GM19351 (cell line): ENCODE measurements at regions not wholly inside any gene's neighbourhood (a gene's known extent, or its start where the extent isn't known, plus 50 kb on each side); places are given as distances from the start of the nearest gene placed in this dataset.
"Not testable (repeated sequence)": the region's sequence is repeated elsewhere in the genome, so short reads cannot be mapped to it uniquely, and the experiment has no call there.

Source experiments
- ATAC-seq: cut with Tn5 transposase; IDR thresholded peaks from one replicate; pipeline ENCODE4 v1.9.1; 2021; ENCODE audit warnings: mild to moderate bottlenecking, moderate library complexity; ENCODE audit not compliant: unreplicated experiment

GRCh38 chr19:30228835-30229524 lies 143.2 kb upstream of the ZNF536 start:
- no peak for ATAC-seq

GRCh38 chr19:30229525-30230174 lies 142.5 kb upstream of the ZNF536 start:
- ATAC-seq: no peak

- no peak for ATAC-seq
Measured at GRCh38 chr19:30231408-30232318, 140.5 kb upstream of the ZNF536 start.

GRCh38 chr19:30233375-30233774 lies 138.8 kb upstream of the ZNF536 start:
- ATAC-seq: no peak

- no peak for ATAC-seq
Measured at GRCh38 chr19:30235946-30236345, 136.2 kb upstream of the ZNF536 start.

- ATAC-seq: no peak
Measured at GRCh38 chr19:30236587-30236986, 135.6 kb upstream of the ZNF536 start.

- ATAC-seq: no peak
Measured at GRCh38 chr19:30237140-30237539, 135.0 kb upstream of the ZNF536 start.

GRCh38 chr19:30240904-30241695 lies 131.1 kb upstream of the ZNF536 start:
- ATAC-seq: no peak

GRCh38 chr19:30244533-30244932 lies 127.7 kb upstream of the ZNF536 start:
- ATAC-seq: no peak

GRCh38 chr19:30245401-30246039 lies 126.7 kb upstream of the ZNF536 start:
- no peak for ATAC-seq

GRCh38 chr19:30249911-30250310 lies 122.3 kb upstream of the ZNF536 start:
- ATAC-seq: no peak

- no peak for ATAC-seq
Measured at GRCh38 chr19:30252214-30252613, 120.0 kb upstream of the ZNF536 start.

GRCh38 chr19:30253581-30253996 lies 118.6 kb upstream of the ZNF536 start:
- ATAC-seq: no peak

- ATAC-seq: no peak
Measured at GRCh38 chr19:30254158-30254557, 118.0 kb upstream of the ZNF536 start.

- no peak for ATAC-seq
Measured at GRCh38 chr19:30254789-30255188, 117.4 kb upstream of the ZNF536 start.

- ATAC-seq: no peak
Measured at GRCh38 chr19:30255791-30256495, 116.2 kb upstream of the ZNF536 start.

GRCh38 chr19:30256496-30256850 lies 115.7 kb upstream of the ZNF536 start:
- no peak for ATAC-seq

- no peak for ATAC-seq
Measured at GRCh38 chr19:30263830-30264381, 108.3 kb upstream of the ZNF536 start.

- not testable (repeated sequence) for ATAC-seq
Measured at GRCh38 chr19:30265918-30266317, 106.3 kb upstream of the ZNF536 start.
